DMS53 treated with DMSO at 0.1 percent for 48 hours (cell line): ENCODE measurements at regions not wholly inside any gene's neighbourhood (a gene's known extent, or its start where the extent isn't known, plus 50 kb on each side); places are given as distances from the start of the nearest gene placed in this dataset.
"Not testable (repeated sequence)": the region's sequence is repeated elsewhere in the genome, so short reads cannot be mapped to it uniquely, and the experiment has no call there.

Source experiments
- DNase-seq: peaks from one replicate; lab custom pipeline; 2025; ENCODE audit not compliant: unreplicated experiment; lab: John Stamatoyannopoulos, UW

GRCh38 chr7:36062154-36062815 is 90.8 kb upstream of the EEPD1 start:
- no peak for DNase-seq

- DNase-seq, result no peak
These were observed 88.4 kb upstream of the EEPD1 start for GRCh38 chr7:36064676-36065075.

GRCh38 chr7:36065563-36066342 is 87.3 kb upstream of the EEPD1 start:
- not testable (repeated sequence) for DNase-seq

GRCh38 chr7:36066343-36066664 is 86.8 kb upstream of the EEPD1 start:
- DNase-seq, result no peak

GRCh38 chr7:36070230-36070629 is 82.8 kb upstream of the EEPD1 start:
- no peak for DNase-seq

- DNase-seq, result no peak
These were observed 81.4 kb upstream of the EEPD1 start for GRCh38 chr7:36071605-36072004.

GRCh38 chr7:36072620-36073019 is 80.4 kb upstream of the EEPD1 start:
- no peak for DNase-seq

- DNase-seq, result no peak
These were observed 77.5 kb upstream of the EEPD1 start for GRCh38 chr7:36075561-36075960.

- DNase-seq, result no peak
These were observed 77.0 kb upstream of the EEPD1 start for GRCh38 chr7:36076074-36076473.

GRCh38 chr7:36078816-36079360 is 74.2 kb upstream of the EEPD1 start:
- no peak for DNase-seq

GRCh38 chr7:36079446-36080025 is 73.5 kb upstream of the EEPD1 start:
- DNase-seq, result no peak

GRCh38 chr7:36080843-36081242 is 72.2 kb upstream of the EEPD1 start:
- no peak for DNase-seq

GRCh38 chr7:36082216-36082615 is 70.8 kb upstream of the EEPD1 start:
- no peak for DNase-seq

GRCh38 chr7:36082910-36083309 is 70.1 kb upstream of the EEPD1 start:
- no peak for DNase-seq

- no peak for DNase-seq
These were observed 69.3 kb upstream of the EEPD1 start for GRCh38 chr7:36083626-36084380.

GRCh38 chr7:36084485-36085091 is 68.5 kb upstream of the EEPD1 start:
- peak; percentile 66 for DNase-seq

GRCh38 chr7:36085096-36085495 is 68.0 kb upstream of the EEPD1 start:
- DNase-seq, result no peak

- no peak for DNase-seq
These were observed 66.5 kb upstream of the EEPD1 start for GRCh38 chr7:36086571-36086970.

GRCh38 chr7:36088553-36088952 is 64.5 kb upstream of the EEPD1 start:
- no peak for DNase-seq

- no peak for DNase-seq
These were observed 64.1 kb upstream of the EEPD1 start for GRCh38 chr7:36088966-36089365.
